ENCODE measurements at regions not wholly inside any gene's neighbourhood (a gene's known extent, or its start where the extent isn't known, plus 50 kb on each side); places are given as distances from the start of the nearest gene placed in this dataset.

DNA sequence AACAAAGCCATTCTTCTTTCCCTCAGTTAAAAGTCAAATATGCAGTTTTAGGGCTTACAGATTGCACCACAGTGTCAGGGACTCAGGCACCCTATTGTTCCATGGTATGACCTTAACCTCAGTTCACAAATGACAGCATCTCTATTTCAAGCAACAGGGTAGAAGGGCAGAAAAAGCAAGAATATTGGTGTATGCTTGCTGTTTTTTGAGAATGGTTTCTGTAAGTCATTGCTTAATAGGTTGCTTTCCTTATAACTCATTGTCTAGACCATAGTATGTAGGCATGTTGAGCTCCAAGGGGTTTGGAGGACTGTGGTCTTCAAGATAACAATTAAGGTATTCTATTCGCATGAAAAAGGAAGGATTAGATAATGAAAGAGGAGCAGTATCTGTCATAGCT is 183.5 kb upstream of the EDIL3 start:
- no peak overlapping the region for H3K9ac ChIP-seq (ENCODE audit: low read length)
- H3K4me1 ChIP-seq (ENCODE audit: control insufficient read depth, insufficient read depth, low read length), result peaks cover 30% of the 10 kb centered on the region
- no peaks in the 10 kb centered on the region for H3K27me3 ChIP-seq (ENCODE audit: control insufficient read depth, insufficient read depth, low read length)
- no peak overlapping the region for H3K4me3 ChIP-seq (ENCODE audit: low read depth, low read length)
- H3K9me3 ChIP-seq (ENCODE audit: control insufficient read depth, insufficient read depth, low read depth, low read length), result no peaks in the 10 kb centered on the region
- H3K36me3 ChIP-seq (ENCODE audit: control insufficient read depth, insufficient read depth, low read length), result no peaks in the 10 kb centered on the region
- no peak overlapping the region for H3K27ac ChIP-seq (ENCODE audit: low read depth, low read length)

DNA sequence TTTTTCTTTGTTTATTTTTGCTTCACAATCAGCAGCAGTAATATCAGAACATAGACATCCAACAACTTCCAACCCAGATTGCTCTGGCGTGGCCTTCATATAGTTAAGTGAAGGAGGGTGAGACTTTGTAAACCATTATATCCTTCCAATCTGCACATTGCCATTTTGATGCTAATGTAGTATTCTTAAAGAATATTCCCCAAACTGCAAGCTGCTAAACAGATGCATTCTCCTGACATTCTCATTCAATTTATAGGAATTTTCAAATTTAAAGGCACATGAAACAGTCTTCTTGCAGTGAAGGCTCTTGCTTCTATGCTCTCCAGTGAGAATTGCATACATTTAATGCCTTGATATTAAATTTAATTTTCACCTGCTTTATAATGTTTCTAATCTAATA is 181.2 kb upstream of the EDIL3 start:
- no peak overlapping the region for H3K27ac ChIP-seq (ENCODE audit: low read depth, low read length)

DNA sequence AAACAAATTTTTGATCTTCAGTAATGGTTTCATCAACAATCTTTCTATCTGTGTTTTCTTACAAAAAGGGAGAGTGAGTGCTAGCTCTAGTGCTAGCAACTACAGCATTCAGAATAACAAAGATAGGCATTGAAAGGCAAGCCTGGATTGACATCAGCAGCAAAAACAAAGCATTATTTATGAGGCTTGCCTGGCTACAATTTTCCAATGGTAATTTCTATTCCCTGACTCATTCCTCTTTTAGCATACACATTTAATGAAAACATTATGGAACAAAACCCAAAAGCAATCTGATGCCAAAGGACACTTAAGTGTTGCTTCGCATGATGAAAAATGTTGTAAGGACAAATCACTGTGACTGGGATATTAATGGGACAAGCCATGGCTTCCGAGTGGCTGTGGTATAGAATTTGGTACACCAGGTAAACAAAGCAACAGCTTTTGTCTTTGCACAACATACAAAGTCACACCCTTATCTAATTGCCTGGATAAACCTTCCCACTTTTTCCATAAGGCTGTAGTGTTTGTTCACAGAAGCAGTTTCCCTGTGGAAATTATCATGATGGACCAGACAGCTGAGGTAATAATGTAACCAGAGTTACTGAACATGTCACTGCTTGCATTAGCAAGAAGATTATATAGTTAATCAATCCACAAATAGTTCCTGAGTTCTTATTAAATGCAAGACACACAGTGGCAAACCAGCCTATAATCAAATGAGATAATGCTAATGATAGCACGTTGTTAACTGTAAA is 179.8 kb upstream of the EDIL3 start:
- no peak overlapping the region for H3K4me3 ChIP-seq (ENCODE audit: low read depth, low read length)
- H3K36me3 ChIP-seq (ENCODE audit: control insufficient read depth, insufficient read depth, low read length), result no peaks in the 10 kb centered on the region
- no peaks in the 10 kb centered on the region for H3K27me3 ChIP-seq (ENCODE audit: control insufficient read depth, insufficient read depth, low read length)
- no peak overlapping the region for H3K9ac ChIP-seq (ENCODE audit: low read length)
- peak overlapping the region; percentile 20; the same call in 1 of the 2 replicates for H3K27ac ChIP-seq (ENCODE audit: low read depth, low read length)
- H3K9me3 ChIP-seq (ENCODE audit: control insufficient read depth, insufficient read depth, low read depth, low read length), result no peaks in the 10 kb centered on the region
- H3K4me1 ChIP-seq (ENCODE audit: control insufficient read depth, insufficient read depth, low read length), result peaks cover 30% of the 10 kb centered on the region

More for the DNA sequence above, 181.2 kb upstream of the EDIL3 start:
- H3K9me3 ChIP-seq (ENCODE audit: control insufficient read depth, insufficient read depth, low read depth, low read length), result no peaks in the 10 kb centered on the region
- no peak overlapping the region for H3K4me3 ChIP-seq (ENCODE audit: low read depth, low read length)
- no peaks in the 10 kb centered on the region for H3K27me3 ChIP-seq (ENCODE audit: control insufficient read depth, insufficient read depth, low read length)
- no peak overlapping the region for H3K9ac ChIP-seq (ENCODE audit: low read length)
- H3K36me3 ChIP-seq (ENCODE audit: control insufficient read depth, insufficient read depth, low read length), result no peaks in the 10 kb centered on the region
- peaks cover 30% of the 10 kb centered on the region for H3K4me1 ChIP-seq (ENCODE audit: control insufficient read depth, insufficient read depth, low read length)

DNA sequence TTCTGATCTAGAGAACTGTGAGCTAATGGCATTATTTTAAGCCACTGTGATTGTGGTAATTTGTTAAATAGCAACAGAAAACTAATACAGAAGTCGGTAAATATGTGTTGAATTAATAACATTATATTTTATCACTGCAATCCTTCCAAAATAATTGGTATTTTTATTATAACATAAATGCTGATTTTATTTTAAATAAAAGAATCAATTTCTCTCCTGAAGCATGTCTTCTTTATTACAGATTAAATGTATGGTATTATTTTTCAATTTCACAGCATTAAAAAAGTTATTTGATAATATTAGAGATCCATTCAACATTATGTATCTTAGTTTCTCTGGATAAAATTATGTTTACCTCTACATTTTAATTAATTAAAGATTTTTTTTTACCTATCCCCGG is 165.5 kb upstream of the EDIL3 start:
- Histone ChIP-seq H3K27ac (ENCODE audit: low read depth, low read length) (no peak overlapping the region), H3K27me3 (ENCODE audit: control insufficient read depth, insufficient read depth, low read length) (no peaks in the 10 kb centered on the region), H3K4me1 (ENCODE audit: control insufficient read depth, insufficient read depth, low read length) (no peaks in the 10 kb centered on the region), H3K9me3 (ENCODE audit: control insufficient read depth, insufficient read depth, low read depth, low read length) (0 out of 2 replicates have a peak, but pooled peaks cover 2% of the 10 kb centered on the region), H3K4me3 (ENCODE audit: low read depth, low read length) (no peak overlapping the region), H3K36me3 (ENCODE audit: control insufficient read depth, insufficient read depth, low read length) (no peaks in the 10 kb centered on the region), H3K9ac (ENCODE audit: low read length) (no peak overlapping the region)

DNA sequence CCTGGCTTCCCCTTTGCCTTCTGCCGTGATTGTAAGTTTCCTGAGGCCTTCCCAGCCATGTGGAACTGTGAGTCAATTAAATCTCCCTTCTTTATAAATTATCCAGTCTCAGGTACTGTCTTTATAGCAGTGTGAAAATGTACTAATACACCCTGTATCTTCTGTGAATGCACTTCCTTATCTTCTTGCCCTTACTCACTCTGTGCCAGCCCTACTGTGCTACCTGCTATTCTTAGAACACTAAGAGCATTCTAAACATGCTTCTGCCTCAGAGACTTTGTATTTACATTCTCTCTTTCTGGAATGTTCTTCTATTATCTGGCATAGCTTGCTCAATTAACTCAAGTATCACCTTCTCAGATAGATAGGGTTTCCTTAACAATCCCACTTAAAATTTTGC is 164.4 kb upstream of the EDIL3 start:
- H3K27me3 ChIP-seq (ENCODE audit: control insufficient read depth, insufficient read depth, low read length), result no peaks in the 10 kb centered on the region
- H3K4me3 ChIP-seq (ENCODE audit: low read depth, low read length), result no peak overlapping the region
- H3K4me1 ChIP-seq (ENCODE audit: control insufficient read depth, insufficient read depth, low read length), result no peaks in the 10 kb centered on the region
- no peaks in the 10 kb centered on the region for H3K36me3 ChIP-seq (ENCODE audit: control insufficient read depth, insufficient read depth, low read length)
- no peak overlapping the region for H3K9ac ChIP-seq (ENCODE audit: low read length)
- H3K27ac ChIP-seq (ENCODE audit: low read depth, low read length), result no peak overlapping the region
- H3K9me3 ChIP-seq (ENCODE audit: control insufficient read depth, insufficient read depth, low read depth, low read length), result no peaks in the 10 kb centered on the region

DNA sequence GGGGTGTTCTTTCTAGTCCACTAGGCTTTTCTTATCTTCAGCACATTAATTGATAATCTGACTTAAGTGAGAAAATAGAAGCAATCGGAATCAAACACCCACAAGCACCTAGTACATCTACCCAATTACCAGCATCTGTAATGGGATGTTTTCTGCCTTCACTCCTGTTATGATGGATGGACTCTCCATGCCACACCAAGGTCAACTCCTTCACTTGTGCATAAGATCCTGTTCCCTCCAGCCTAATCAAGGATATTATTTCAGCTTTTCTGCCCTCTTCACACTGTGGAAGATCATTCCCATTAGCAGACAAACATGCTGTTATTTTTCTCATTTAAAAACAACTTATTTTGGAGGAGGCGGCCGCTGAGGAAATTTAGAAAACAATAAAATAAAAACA is 162.0 kb upstream of the EDIL3 start:
- no peak overlapping the region for H3K9ac ChIP-seq (ENCODE audit: low read length)
- H3K4me3 ChIP-seq (ENCODE audit: low read depth, low read length), result no peak overlapping the region
- H3K27me3 ChIP-seq (ENCODE audit: control insufficient read depth, insufficient read depth, low read length), result no peaks in the 10 kb centered on the region
- no peak overlapping the region for H3K27ac ChIP-seq (ENCODE audit: low read depth, low read length)
- no peaks in the 10 kb centered on the region for H3K36me3 ChIP-seq (ENCODE audit: control insufficient read depth, insufficient read depth, low read length)
- H3K4me1 ChIP-seq (ENCODE audit: control insufficient read depth, insufficient read depth, low read length), result no peaks in the 10 kb centered on the region
- H3K9me3 ChIP-seq (ENCODE audit: control insufficient read depth, insufficient read depth, low read depth, low read length), result peaks cover under 1% of the 10 kb centered on the region

- no peak overlapping the region for H3K4me3 ChIP-seq (ENCODE audit: low read depth, low read length)
- H3K9me3 ChIP-seq (ENCODE audit: control insufficient read depth, insufficient read depth, low read depth, low read length), result peaks cover 19% of the 10 kb centered on the region
- H3K27me3 ChIP-seq (ENCODE audit: control insufficient read depth, insufficient read depth, low read length), result no peaks in the 10 kb centered on the region
- H3K27ac ChIP-seq (ENCODE audit: low read depth, low read length), result no peak overlapping the region
- H3K9ac ChIP-seq (ENCODE audit: low read length), result no peak overlapping the region
- H3K4me1 ChIP-seq (ENCODE audit: control insufficient read depth, insufficient read depth, low read length), result no peaks in the 10 kb centered on the region
- no peaks in the 10 kb centered on the region; the same call in 1 of the 2 replicates for H3K36me3 ChIP-seq (ENCODE audit: control insufficient read depth, insufficient read depth, low read length)
Measured at GRCh38 chr5:84536797-84537196, 152.1 kb upstream of the EDIL3 start.

DNA sequence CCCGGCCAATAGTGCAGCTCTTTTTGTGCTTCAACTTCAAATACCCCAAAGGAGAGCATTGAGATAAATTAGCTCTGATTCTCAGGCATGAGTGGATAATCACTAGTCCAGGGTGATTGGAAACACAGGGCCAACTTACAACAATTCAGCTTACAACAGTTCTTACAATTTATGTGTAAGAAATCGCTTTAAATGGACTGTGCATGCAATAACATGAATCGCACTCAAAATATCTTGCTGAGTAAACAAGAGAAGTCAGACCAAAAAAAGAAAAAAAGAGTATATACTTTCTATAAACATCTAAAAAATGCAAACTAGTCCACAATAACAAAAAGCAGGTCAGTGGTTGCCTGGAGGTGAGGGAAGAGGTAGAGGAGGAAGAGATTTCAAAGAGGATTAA is 150.6 kb upstream of the EDIL3 start:
- Histone ChIP-seq H3K27me3 (ENCODE audit: control insufficient read depth, insufficient read depth, low read length) (no peaks in the 10 kb centered on the region), H3K27ac (ENCODE audit: low read depth, low read length) (no peak overlapping the region), H3K4me1 (ENCODE audit: control insufficient read depth, insufficient read depth, low read length) (no peaks in the 10 kb centered on the region)

GRCh38 chr5:84524491-84524890 is 139.8 kb upstream of the EDIL3 start:
- no peaks in the 10 kb centered on the region for H3K27me3 ChIP-seq (ENCODE audit: control insufficient read depth, insufficient read depth, low read length)
- H3K9ac ChIP-seq (ENCODE audit: low read length), result no peak overlapping the region
- no peaks in the 10 kb centered on the region for H3K4me1 ChIP-seq (ENCODE audit: control insufficient read depth, insufficient read depth, low read length)
- no peak overlapping the region for H3K4me3 ChIP-seq (ENCODE audit: low read depth, low read length)
- no peaks in the 10 kb centered on the region for H3K9me3 ChIP-seq (ENCODE audit: control insufficient read depth, insufficient read depth, low read depth, low read length)
- H3K27ac ChIP-seq (ENCODE audit: low read depth, low read length), result no peak overlapping the region
- no peaks in the 10 kb centered on the region for H3K36me3 ChIP-seq (ENCODE audit: control insufficient read depth, insufficient read depth, low read length)

More for the DNA sequence above, 150.6 kb upstream of the EDIL3 start:
- H3K9me3 ChIP-seq (ENCODE audit: control insufficient read depth, insufficient read depth, low read depth, low read length), result peaks cover 8% of the 10 kb centered on the region
- no peak overlapping the region for H3K9ac ChIP-seq (ENCODE audit: low read length)
- no peaks in the 10 kb centered on the region; the same call in 1 of the 2 replicates for H3K36me3 ChIP-seq (ENCODE audit: control insufficient read depth, insufficient read depth, low read length)
- H3K4me3 ChIP-seq (ENCODE audit: low read depth, low read length), result no peak overlapping the region

GRCh38 chr5:84518862-84519261 is 134.2 kb upstream of the EDIL3 start:
- Histone ChIP-seq H3K36me3 (ENCODE audit: control insufficient read depth, insufficient read depth, low read length) (no peaks in the 10 kb centered on the region), H3K27ac (ENCODE audit: low read depth, low read length) (no peak overlapping the region), H3K9me3 (ENCODE audit: control insufficient read depth, insufficient read depth, low read depth, low read length) (0 out of 2 replicates have a peak, but pooled peaks cover 4% of the 10 kb centered on the region), H3K9ac (ENCODE audit: low read length) (no peak overlapping the region), H3K4me3 (ENCODE audit: low read depth, low read length) (no peak overlapping the region), H3K4me1 (ENCODE audit: control insufficient read depth, insufficient read depth, low read length) (no peaks in the 10 kb centered on the region), H3K27me3 (ENCODE audit: control insufficient read depth, insufficient read depth, low read length) (no peaks in the 10 kb centered on the region)

DNA sequence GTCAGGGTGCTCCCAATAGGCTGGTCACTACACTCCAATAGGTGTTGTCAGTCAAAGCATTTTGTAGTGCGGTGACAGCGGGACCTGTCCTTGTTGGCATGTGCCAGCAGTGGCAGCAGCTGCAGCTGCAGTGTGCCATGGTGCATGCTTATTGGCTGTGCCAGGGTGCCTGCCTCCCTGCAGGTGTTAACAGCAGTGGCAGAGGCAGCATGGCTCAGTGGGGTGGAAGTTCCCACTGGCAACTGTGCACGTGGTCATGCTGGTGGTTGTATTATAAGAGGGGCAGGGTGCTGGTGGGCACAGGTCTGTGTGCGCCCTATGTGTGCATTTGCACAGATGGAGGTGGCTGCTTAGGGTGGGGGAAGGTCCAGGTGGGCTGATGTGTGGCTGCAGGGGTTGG is 133.7 kb upstream of the EDIL3 start:
- Histone ChIP-seq H3K9me3 (ENCODE audit: control insufficient read depth, insufficient read depth, low read depth, low read length) (0 out of 2 replicates have a peak, but pooled peaks cover 4% of the 10 kb centered on the region), H3K36me3 (ENCODE audit: control insufficient read depth, insufficient read depth, low read length) (no peaks in the 10 kb centered on the region), H3K27me3 (ENCODE audit: control insufficient read depth, insufficient read depth, low read length) (no peaks in the 10 kb centered on the region), H3K27ac (ENCODE audit: low read depth, low read length) (no peak overlapping the region), H3K4me1 (ENCODE audit: control insufficient read depth, insufficient read depth, low read length) (no peaks in the 10 kb centered on the region), H3K9ac (ENCODE audit: low read length) (no peak overlapping the region), H3K4me3 (ENCODE audit: low read depth, low read length) (no peak overlapping the region)

Measured in HUES6 (cell line).